HCT116 (cell line): ENCODE measurements at regions not wholly inside any gene's neighbourhood (a gene's known extent, or its start where the extent isn't known, plus 50 kb on each side); places are given as distances from the start of the nearest gene placed in this dataset.

ENCODE experiments used
- CTCF ChIP-seq, 3 experiments: fragments of 200-600 bp in 1 of 3; sonication (generic) in 1 of 3; IDR thresholded peaks in 2 of 3; conservative IDR thresholded peaks in 1 of 3; 2 replicates each; pipeline ENCODE4 v1.5.1; 2012 to 2017; ENCODE audit warnings: low read depth in 2 of 3, low read length in 2 of 3, antibody characterized with exemption in 1 of 3, borderline replicate concordance in 1 of 3, control low read depth in 1 of 3, mild to moderate bottlenecking in 1 of 3, mixed read lengths in 1 of 3, mixed run types in 1 of 3, moderate library complexity in 1 of 3; ENCODE audit not compliant: insufficient read depth in 1 of 3
- EZH2 ChIP-seq: fragments of 200-600 bp; sonication (generic); IDR thresholded peaks from 2 replicates; pipeline ENCODE4 v1.6.1; 2017; ENCODE audit warnings: antibody characterized with exemption, mixed run types
- EZH2phosphoT487 ChIP-seq: fragments of 200-600 bp; IDR thresholded peaks from 2 replicates; pipeline ENCODE4 v1.6.1; 2018; ENCODE audit warnings: antibody characterized with exemption, borderline replicate concordance
- JUND ChIP-seq: IDR thresholded peaks from 2 replicates; pipeline ENCODE4 v1.6.1; 2012
- MAX ChIP-seq: IDR thresholded peaks from 2 replicates; pipeline ENCODE4 v1.6.1; 2012
- POLR2A ChIP-seq: IDR thresholded peaks from 2 replicates; pipeline ENCODE4 v1.7.0; 2011; ENCODE audit warnings: borderline replicate concordance; ENCODE audit not compliant: insufficient read depth, insufficient read length; ENCODE audit errors: extremely low read depth
- POLR2AphosphoS5 ChIP-seq: IDR thresholded peaks from 2 replicates; pipeline ENCODE4 v1.6.1; 2011; ENCODE audit warnings: mild to moderate bottlenecking, low read depth, low read length, moderate library complexity
- RAD21 ChIP-seq: IDR thresholded peaks from 2 replicates; pipeline ENCODE4 v1.6.1; 2012; ENCODE audit warnings: low read depth, mild to moderate bottlenecking
- REST ChIP-seq: IDR thresholded peaks from 2 replicates; pipeline ENCODE4 v1.6.1; 2012; ENCODE audit warnings: low read depth
- TCF7L2 ChIP-seq: IDR thresholded peaks from 2 replicates; pipeline ENCODE4 v1.7.0; 2011; ENCODE audit warnings: borderline replicate concordance, inconsistent platforms; ENCODE audit not compliant: insufficient read depth, insufficient read length; ENCODE audit errors: extremely low read depth
- YY1 ChIP-seq: IDR thresholded peaks from 2 replicates; pipeline ENCODE4 v1.6.1; 2011; ENCODE audit warnings: low read length, low read depth, moderate library complexity, mild to moderate bottlenecking; ENCODE audit not compliant: insufficient replicate concordance; ENCODE audit errors: extremely low read depth
- ZNF274 ChIP-seq: fragments of 200-500 bp; sonication (Bioruptor generic); IDR thresholded peaks from 2 replicates; pipeline ENCODE4 v1.6.1; 2014; ENCODE audit warnings: mild to moderate bottlenecking, low read depth, low read length, inconsistent platforms

- TF ChIP-seq CTCF (IDR thresholded peaks at IDR 0.05 in 2 of 3, conservative IDR thresholded peaks at IDR 0.05 in 1 of 3; ENCODE audit: borderline replicate concordance in 1 of 3, insufficient read depth in 1 of 3, low read depth in 2 of 3, low read length in 2 of 3) = no peak
- TF ChIP-seq REST = no peak
- no peak for TF ChIP-seq ZNF274
- TF ChIP-seq POLR2AphosphoS5 = no peak
- no peak for TF ChIP-seq JUND
- no peak for TF ChIP-seq POLR2A
- TF ChIP-seq RAD21 = no peak
- no peak for TF ChIP-seq MAX
- no peak for TF ChIP-seq EZH2phosphoT487
- TF ChIP-seq TCF7L2 = no peak
- no peak for TF ChIP-seq EZH2
- TF ChIP-seq YY1 = no peak
Observed at GRCh38 chr1:212157252-212157651, 121.7 kb downstream of the DTL start.
